ENCODE measurements at regions not wholly inside any gene's neighbourhood (a gene's known extent, or its start where the extent isn't known, plus 50 kb on each side); places are given as distances from the start of the nearest gene placed in this dataset.

- TF ChIP-seq CTCF (conservative IDR thresholded peaks at IDR 0.05; ENCODE audit: low read length), result no peak
- H3K4me3 ChIP-seq (ENCODE audit: low read length), result no peak overlapping the region
- DNase-seq (ENCODE audit: low read depth), result no peak
These were observed 109.9 kb upstream of the TIAM2 start for GRCh38 chr6:154885214-154885613.

DNA sequence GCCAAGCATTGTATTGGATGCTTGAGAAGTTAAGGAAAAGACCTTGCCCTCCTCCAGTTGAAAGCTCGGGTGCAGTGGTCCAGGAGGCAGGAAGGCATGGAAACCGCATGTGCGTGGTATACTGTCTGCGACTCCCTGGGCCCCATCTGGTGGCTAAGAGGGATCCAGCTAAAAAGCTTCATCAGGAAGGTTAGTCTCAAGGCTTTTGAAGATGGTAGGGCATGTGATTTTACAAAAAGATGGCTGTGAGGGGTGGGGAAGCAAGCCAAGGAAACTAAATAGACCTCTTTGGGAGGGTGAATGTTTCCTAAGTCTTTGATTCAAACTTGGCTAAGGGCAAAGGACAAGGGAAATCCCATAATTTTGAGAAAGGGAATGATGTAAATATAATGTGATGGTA is 109.1 kb upstream of the TIAM2 start:
- no peak for TF ChIP-seq CTCF (conservative IDR thresholded peaks at IDR 0.05; ENCODE audit: low read length)
- no peak for DNase-seq (ENCODE audit: low read depth)
- no peak overlapping the region for H3K4me3 ChIP-seq (ENCODE audit: low read length)

DNA sequence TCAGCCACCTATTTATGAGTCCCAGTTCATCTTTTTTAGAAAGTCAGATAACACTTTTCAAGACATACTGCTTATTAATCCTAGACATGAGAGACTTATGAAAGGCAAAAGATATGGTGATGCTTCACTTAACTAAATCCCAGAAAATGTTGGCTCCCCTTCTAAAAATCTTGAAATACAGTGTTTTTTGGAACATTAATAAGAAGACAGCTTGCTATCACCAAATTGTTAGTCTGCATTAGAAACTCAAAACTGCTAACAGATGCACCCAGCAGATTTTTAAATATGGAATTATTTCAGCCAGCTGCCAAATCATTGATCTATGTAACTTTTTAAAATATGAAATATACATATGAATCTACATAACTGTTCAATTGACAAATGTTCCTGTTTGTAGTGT is 108.6 kb upstream of the TIAM2 start:
- no peak for TF ChIP-seq CTCF (conservative IDR thresholded peaks at IDR 0.05; ENCODE audit: low read length)
- no peak for DNase-seq (ENCODE audit: low read depth)
- no peak overlapping the region for H3K4me3 ChIP-seq (ENCODE audit: low read length)

- H3K4me3 ChIP-seq (ENCODE audit: low read length), result no peak overlapping the region
- TF ChIP-seq CTCF (conservative IDR thresholded peaks at IDR 0.05; ENCODE audit: low read length), result no peak
- DNase-seq (ENCODE audit: low read depth), result no peak
These were observed 108.1 kb upstream of the TIAM2 start for GRCh38 chr6:154887051-154887450.

- TF ChIP-seq CTCF (conservative IDR thresholded peaks at IDR 0.05; ENCODE audit: low read length), result no peak
- H3K4me3 ChIP-seq (ENCODE audit: low read length), result no peak overlapping the region
- peak; percentile 24 for DNase-seq (ENCODE audit: low read depth)
These were observed 106.5 kb upstream of the TIAM2 start for GRCh38 chr6:154888421-154889295.

DNA sequence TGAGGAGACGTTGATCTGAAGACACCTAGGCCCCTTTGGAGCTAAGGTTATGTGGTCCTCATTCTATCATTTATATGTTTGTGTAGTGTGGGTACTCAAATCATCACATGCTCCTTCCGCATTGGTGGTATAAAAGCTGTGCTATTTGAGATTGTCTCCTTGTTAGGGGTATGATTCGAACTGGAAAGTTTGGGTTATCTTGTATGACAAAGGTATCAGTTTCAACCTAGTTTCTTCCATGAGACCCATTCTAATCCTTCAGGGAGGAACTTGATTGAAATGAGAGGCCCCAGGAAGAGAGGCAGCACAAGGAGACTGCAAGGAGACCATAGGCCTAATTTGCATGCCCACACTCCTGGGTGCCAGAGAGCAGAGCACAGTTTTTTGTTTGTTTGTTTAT is 104.2 kb upstream of the TIAM2 start:
- TF ChIP-seq CTCF (conservative IDR thresholded peaks at IDR 0.05; ENCODE audit: low read length), result no peak

DNA sequence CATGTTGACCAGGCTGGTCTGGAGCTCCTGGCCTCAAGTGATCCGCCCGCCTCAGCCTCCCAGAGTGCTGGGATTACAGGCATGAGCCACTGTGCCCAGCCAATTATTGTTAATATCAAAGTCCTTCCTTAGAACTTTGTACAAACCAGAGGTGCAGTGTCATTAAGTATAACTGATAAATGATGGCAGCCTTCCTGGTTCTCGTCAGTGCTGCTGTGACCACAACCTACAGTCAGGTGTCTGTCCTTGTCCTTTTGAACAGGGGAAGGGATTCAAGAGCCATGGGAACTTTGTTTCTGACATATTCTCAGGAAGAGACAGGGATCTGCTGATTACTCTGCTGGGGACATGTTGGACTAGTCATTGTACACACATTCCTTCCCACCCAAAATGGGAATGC is 103.2 kb upstream of the TIAM2 start:
- no peak for TF ChIP-seq CTCF (conservative IDR thresholded peaks at IDR 0.05; ENCODE audit: low read length)
- no peak for DNase-seq (ENCODE audit: low read depth)
- no peak overlapping the region for H3K4me3 ChIP-seq (ENCODE audit: low read length)

More for the DNA sequence above, 104.2 kb upstream of the TIAM2 start:
- no peak overlapping the region for H3K4me3 ChIP-seq (ENCODE audit: low read length)
- DNase-seq (ENCODE audit: low read depth), result no peak

All from AG10803 (cell line).